ENCODE measurements at regions not wholly inside any gene's neighbourhood (a gene's known extent, or its start where the extent isn't known, plus 50 kb on each side); places are given as distances from the start of the nearest gene placed in this dataset.

- H3K4me2 ChIP-seq (ENCODE audit: low read depth, low read length, poor library complexity, severe bottlenecking), result no peak overlapping the region
- H3K27me3 ChIP-seq (ENCODE audit: low read length), result no peaks in the 10 kb centered on the region
- H4K20me1 ChIP-seq (ENCODE audit: low read depth, low read length), result no peaks in the 10 kb centered on the region
- H3F3A ChIP-seq (ENCODE audit: insufficient read depth), result no peaks in the 10 kb centered on the region
- no peaks in the 10 kb centered on the region for H3K9me2 ChIP-seq (replicated peaks; ENCODE audit: insufficient read depth, low read length)
- H3K27ac ChIP-seq (ENCODE audit: low read depth, low read length), result no peak overlapping the region
- H3K79me2 ChIP-seq (ENCODE audit: insufficient read depth, low read length), result no peaks in the 10 kb centered on the region
- no peaks in the 10 kb centered on the region for H3K36me3 ChIP-seq (ENCODE audit: low read length)
- no peak overlapping the region for H3K9ac ChIP-seq (ENCODE audit: low read length)
- no peak overlapping the region for H2AFZ ChIP-seq (ENCODE audit: low read depth, low read length, severe bottlenecking)
- TF ChIP-seq EZH2phosphoT487 (conservative IDR thresholded peaks at IDR 0.05; ENCODE audit: low read length), result no peak
- TF ChIP-seq, protein P1, sequence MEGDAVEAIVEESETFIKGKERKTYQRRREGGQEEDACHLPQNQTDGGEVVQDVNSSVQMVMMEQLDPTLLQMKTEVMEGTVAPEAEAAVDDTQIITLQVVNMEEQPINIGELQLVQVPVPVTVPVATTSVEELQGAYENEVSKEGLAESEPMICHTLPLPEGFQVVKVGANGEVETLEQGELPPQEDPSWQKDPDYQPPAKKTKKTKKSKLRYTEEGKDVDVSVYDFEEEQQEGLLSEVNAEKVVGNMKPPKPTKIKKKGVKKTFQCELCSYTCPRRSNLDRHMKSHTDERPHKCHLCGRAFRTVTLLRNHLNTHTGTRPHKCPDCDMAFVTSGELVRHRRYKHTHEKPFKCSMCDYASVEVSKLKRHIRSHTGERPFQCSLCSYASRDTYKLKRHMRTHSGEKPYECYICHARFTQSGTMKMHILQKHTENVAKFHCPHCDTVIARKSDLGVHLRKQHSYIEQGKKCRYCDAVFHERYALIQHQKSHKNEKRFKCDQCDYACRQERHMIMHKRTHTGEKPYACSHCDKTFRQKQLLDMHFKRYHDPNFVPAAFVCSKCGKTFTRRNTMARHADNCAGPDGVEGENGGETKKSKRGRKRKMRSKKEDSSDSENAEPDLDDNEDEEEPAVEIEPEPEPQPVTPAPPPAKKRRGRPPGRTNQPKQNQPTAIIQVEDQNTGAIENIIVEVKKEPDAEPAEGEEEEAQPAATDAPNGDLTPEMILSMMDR (IDR thresholded peaks at IDR 0.05; ENCODE audit: insufficient read depth, low read length, poor library complexity, severe bottlenecking), result no peak
- H3K4me3 ChIP-seq (ENCODE audit: insufficient read depth, low read length, poor library complexity, severe bottlenecking), result no peak overlapping the region
- H3K9me3 ChIP-seq (ENCODE audit: insufficient read depth, low read length), result no peaks in the 10 kb centered on the region
Observed at GRCh38 chr5:167243463-167243862, 1048.0 kb upstream of the WWC1 start.

- Histone ChIP-seq H3K9me2 (replicated peaks; ENCODE audit: insufficient read depth, low read length) (no peaks in the 10 kb centered on the region), H3K4me3 (ENCODE audit: insufficient read depth, low read length, poor library complexity, severe bottlenecking) (no peak overlapping the region), H3K4me2 (ENCODE audit: low read depth, low read length, poor library complexity, severe bottlenecking) (no peak overlapping the region), H3K9ac (ENCODE audit: low read length) (no peak overlapping the region), H2AFZ (ENCODE audit: low read depth, low read length, severe bottlenecking) (no peak overlapping the region), H3K36me3 (ENCODE audit: low read length) (no peaks in the 10 kb centered on the region), H3F3A (ENCODE audit: insufficient read depth) (no peaks in the 10 kb centered on the region), H4K20me1 (ENCODE audit: low read depth, low read length) (no peaks in the 10 kb centered on the region), H3K27ac (ENCODE audit: low read depth, low read length) (no peak overlapping the region), H3K27me3 (ENCODE audit: low read length) (no peaks in the 10 kb centered on the region), H3K79me2 (ENCODE audit: insufficient read depth, low read length) (no peaks in the 10 kb centered on the region), H3K9me3 (ENCODE audit: insufficient read depth, low read length) (no peaks in the 10 kb centered on the region)
- TF ChIP-seq, protein P1 (IDR thresholded peaks at IDR 0.05; ENCODE audit: insufficient read depth, low read length, poor library complexity, severe bottlenecking), result no peak
Observed at GRCh38 chr5:167244583-167244982, 1046.9 kb upstream of the WWC1 start.

- H4K20me1 ChIP-seq (ENCODE audit: low read depth, low read length), result no peaks in the 10 kb centered on the region
- H3K9ac ChIP-seq (ENCODE audit: low read length), result no peak overlapping the region
- H2AFZ ChIP-seq (ENCODE audit: low read depth, low read length, severe bottlenecking), result no peak overlapping the region
- H3F3A ChIP-seq (ENCODE audit: insufficient read depth), result no peaks in the 10 kb centered on the region
- no peaks in the 10 kb centered on the region for H3K9me2 ChIP-seq (replicated peaks; ENCODE audit: insufficient read depth, low read length)
- no peak overlapping the region for H3K4me2 ChIP-seq (ENCODE audit: low read depth, low read length, poor library complexity, severe bottlenecking)
- H3K27ac ChIP-seq (ENCODE audit: low read depth, low read length), result no peak overlapping the region
- no peaks in the 10 kb centered on the region for H3K27me3 ChIP-seq (ENCODE audit: low read length)
- no peaks in the 10 kb centered on the region for H3K9me3 ChIP-seq (ENCODE audit: insufficient read depth, low read length)
- TF ChIP-seq EZH2phosphoT487 (conservative IDR thresholded peaks at IDR 0.05; ENCODE audit: low read length), result no peak
- TF ChIP-seq, protein P1 (IDR thresholded peaks at IDR 0.05; ENCODE audit: insufficient read depth, low read length, poor library complexity, severe bottlenecking), result no peak
- H3K79me2 ChIP-seq (ENCODE audit: insufficient read depth, low read length), result no peaks in the 10 kb centered on the region
- H3K36me3 ChIP-seq (ENCODE audit: low read length), result no peaks in the 10 kb centered on the region
- no peak overlapping the region for H3K4me3 ChIP-seq (ENCODE audit: insufficient read depth, low read length, poor library complexity, severe bottlenecking)
Observed at GRCh38 chr5:167245868-167246267, 1045.6 kb upstream of the WWC1 start.

- TF ChIP-seq, protein P1 (IDR thresholded peaks at IDR 0.05; ENCODE audit: insufficient read depth, low read length, poor library complexity, severe bottlenecking), result no peak
- TF ChIP-seq EZH2phosphoT487 (conservative IDR thresholded peaks at IDR 0.05; ENCODE audit: low read length), result no peak
- Histone ChIP-seq H2AFZ (ENCODE audit: low read depth, low read length, severe bottlenecking) (no peak overlapping the region), H3K9me3 (ENCODE audit: insufficient read depth, low read length) (no peaks in the 10 kb centered on the region)
Observed at GRCh38 chr5:167247816-167248215, 1043.6 kb upstream of the WWC1 start.

More at GRCh38 chr5:167247816-167248215, 1043.6 kb upstream of the WWC1 start:
- no peaks in the 10 kb centered on the region for H3K79me2 ChIP-seq (ENCODE audit: insufficient read depth, low read length)
- H3K9me2 ChIP-seq (replicated peaks; ENCODE audit: insufficient read depth, low read length), result no peaks in the 10 kb centered on the region
- no peaks in the 10 kb centered on the region for H3K36me3 ChIP-seq (ENCODE audit: low read length)
- H3K9ac ChIP-seq (ENCODE audit: low read length), result no peak overlapping the region
- no peak overlapping the region for H3K4me3 ChIP-seq (ENCODE audit: insufficient read depth, low read length, poor library complexity, severe bottlenecking)
- no peaks in the 10 kb centered on the region for H3K27me3 ChIP-seq (ENCODE audit: low read length)
- H3F3A ChIP-seq (ENCODE audit: insufficient read depth), result no peaks in the 10 kb centered on the region
- H3K4me2 ChIP-seq (ENCODE audit: low read depth, low read length, poor library complexity, severe bottlenecking), result no peak overlapping the region
- no peaks in the 10 kb centered on the region for H4K20me1 ChIP-seq (ENCODE audit: low read depth, low read length)
- no peak overlapping the region for H3K27ac ChIP-seq (ENCODE audit: low read depth, low read length)

All from SU-DHL-6 (cell line).